ENCODE measurements at regions not wholly inside any gene's neighbourhood (a gene's known extent, or its start where the extent isn't known, plus 50 kb on each side); places are given as distances from the start of the nearest gene placed in this dataset.
"Not testable (repeated sequence)": the region's sequence is repeated elsewhere in the genome, so short reads cannot be mapped to it uniquely, and the experiment has no call there.

DNA sequence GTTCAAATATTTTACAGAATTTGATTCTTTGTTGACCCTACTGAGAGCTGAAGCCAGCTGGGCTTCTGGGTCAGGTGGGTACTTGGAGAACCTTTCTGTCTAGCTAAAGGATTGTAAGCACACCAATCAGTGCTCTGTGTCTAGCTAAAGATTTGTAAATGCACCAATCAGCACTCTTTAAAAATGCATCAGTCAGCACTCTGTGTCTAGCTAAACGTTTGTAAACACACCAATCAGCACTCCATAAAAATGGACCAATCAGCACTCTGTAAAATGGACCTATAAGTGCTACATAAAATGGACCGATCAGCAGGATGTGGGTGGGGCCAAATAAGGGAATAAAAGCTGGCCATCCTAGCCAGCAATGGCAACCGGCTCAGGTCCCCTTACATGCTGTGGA is 76.4 kb upstream of the TMSB4Y start:
- H3K9me3 ChIP-seq (ENCODE audit: control insufficient read depth, low read length); H3K27ac ChIP-seq (ENCODE audit: low read length); ATAC-seq; H3K4me1 ChIP-seq (ENCODE audit: control insufficient read depth, insufficient read depth, low read length); intact Hi-C loops (cut with DNase I); H3K4me3 ChIP-seq (ENCODE audit: low read length); H3K27me3 ChIP-seq (ENCODE audit: control insufficient read depth, insufficient read depth); DNase-seq: not testable (repeated sequence)
- 79% methylated on average over 3 of the region's 3 CpGs for WGBS

DNA sequence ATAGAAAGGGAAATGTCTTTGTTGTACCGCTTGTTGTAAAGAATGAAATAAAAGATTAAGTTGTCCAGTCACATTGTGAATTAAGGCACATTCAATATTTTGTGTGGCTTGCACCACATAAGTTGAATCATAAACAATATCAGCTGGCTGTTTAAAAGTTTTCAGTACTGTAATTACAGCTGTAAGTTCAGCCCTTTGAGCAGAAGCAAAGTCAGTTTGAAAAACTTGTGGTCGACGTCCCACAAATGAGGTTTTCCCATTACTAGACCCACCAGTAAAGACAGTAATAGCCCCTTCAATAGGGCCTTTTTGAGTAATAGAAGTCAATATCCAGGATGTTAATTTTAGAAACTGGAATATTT is 87.8 kb upstream of the TMSB4Y start:
- H3K27me3 ChIP-seq (ENCODE audit: control insufficient read depth, insufficient read depth), result no peaks in the 10 kb centered on the region
- 68% methylated on average over 3 of the region's 3 CpGs for WGBS
- DNase-seq (no peak), ATAC-seq (no peak)
- intact Hi-C loops (cut with DNase I), result no loop called here
- H3K4me1 ChIP-seq (ENCODE audit: control insufficient read depth, insufficient read depth, low read length), result no peaks in the 10 kb centered on the region
- no peak overlapping the region for H3K27ac ChIP-seq (ENCODE audit: low read length)
- no peaks in the 10 kb centered on the region for H3K9me3 ChIP-seq (ENCODE audit: control insufficient read depth, low read length)
- no peak overlapping the region for H3K4me3 ChIP-seq (ENCODE audit: low read length)

DNA sequence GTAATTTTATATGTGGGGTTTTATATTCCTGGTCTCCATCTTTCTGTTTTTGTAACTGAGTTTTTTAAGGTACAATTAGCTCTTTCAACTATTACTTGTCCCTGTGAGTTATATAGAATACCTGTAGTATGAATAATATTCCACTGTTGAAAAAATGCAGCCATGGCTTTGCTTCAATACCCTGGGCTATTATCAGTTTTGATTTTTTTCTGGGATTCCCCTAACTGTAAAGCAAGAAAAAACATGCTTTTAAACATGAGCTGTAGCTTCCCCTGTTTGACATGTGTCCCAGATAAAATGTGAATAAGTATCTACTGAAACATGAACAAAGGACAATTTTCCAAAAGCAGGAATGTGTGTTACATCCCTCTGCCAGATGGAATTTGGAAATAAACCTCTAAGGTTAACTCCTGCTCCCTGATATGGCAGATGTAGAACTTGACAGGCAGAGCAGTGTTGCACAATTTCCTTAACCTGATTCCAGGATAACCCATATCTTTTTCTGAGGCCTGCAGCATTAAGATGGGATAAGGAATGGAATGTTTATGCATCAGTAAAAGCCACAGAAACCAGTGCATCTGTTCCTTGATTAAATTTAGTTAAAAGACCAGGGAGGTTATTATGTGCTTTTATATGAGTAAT is 88.3 kb upstream of the TMSB4Y start:
- Histone ChIP-seq H3K4me3 (ENCODE audit: low read length) (no peak overlapping the region), H3K9me3 (ENCODE audit: control insufficient read depth, low read length) (no peaks in the 10 kb centered on the region), H3K4me1 (ENCODE audit: control insufficient read depth, insufficient read depth, low read length) (no peaks in the 10 kb centered on the region), H3K27ac (ENCODE audit: low read length) (no peak overlapping the region), H3K27me3 (ENCODE audit: control insufficient read depth, insufficient read depth) (no peaks in the 10 kb centered on the region)
- DNase-seq (no peak), ATAC-seq (no peak)
- intact Hi-C loops (cut with DNase I), result no loop called here

DNA sequence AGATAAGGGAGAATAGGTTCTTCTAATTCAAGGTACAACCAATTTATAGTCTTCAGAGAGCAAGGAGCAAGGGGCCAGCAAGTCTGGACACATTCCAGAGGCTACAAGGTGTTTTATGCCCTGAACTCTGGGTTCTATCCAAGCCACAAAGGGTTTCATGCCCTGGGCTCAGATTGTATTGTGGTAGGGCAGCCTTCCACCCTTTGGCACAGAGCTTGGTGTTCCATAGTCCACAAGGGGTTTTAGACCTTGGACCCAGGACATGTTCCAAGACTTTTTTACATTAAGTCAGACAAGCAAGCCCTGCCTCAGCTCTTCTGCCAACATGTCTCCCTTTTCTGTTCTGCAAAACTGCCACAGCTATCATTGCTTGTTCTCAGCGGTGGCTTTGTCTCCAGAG is 90.8 kb upstream of the TMSB4Y start:
- Histone ChIP-seq H3K27me3 (ENCODE audit: control insufficient read depth, insufficient read depth) (no peaks in the 10 kb centered on the region), H3K9me3 (ENCODE audit: control insufficient read depth, low read length) (no peaks in the 10 kb centered on the region), H3K4me1 (ENCODE audit: control insufficient read depth, insufficient read depth, low read length) (no peaks in the 10 kb centered on the region), H3K27ac (ENCODE audit: low read length) (no peak overlapping the region), H3K4me3 (ENCODE audit: low read length) (no peak overlapping the region)
- DNase-seq (no peak), ATAC-seq (no peak)
- 95% methylated on average over 1 of the region's 1 CpG for WGBS
- intact Hi-C loops (cut with DNase I), result no loop called here

DNA sequence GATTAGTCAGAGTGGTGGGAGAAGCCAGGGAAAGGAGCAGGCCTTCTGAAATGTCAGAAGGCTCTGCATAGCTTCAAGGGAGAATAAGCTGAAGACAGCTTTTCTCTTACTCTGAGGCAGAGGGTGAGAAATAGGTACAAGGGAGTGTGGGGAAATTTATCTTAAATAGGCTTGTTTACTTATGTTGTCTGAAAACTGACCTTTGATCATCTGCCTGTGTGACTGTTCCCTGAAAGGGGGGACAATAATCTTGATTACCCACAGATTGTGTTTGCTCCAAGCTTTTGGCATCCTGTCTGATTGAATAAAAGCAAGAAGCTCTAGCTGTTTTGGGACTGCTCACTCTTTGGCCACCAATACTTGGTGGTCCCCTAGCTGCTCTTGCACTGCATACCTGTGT is 91.7 kb upstream of the TMSB4Y start:
- no peaks in the 10 kb centered on the region for H3K27me3 ChIP-seq (ENCODE audit: control insufficient read depth, insufficient read depth)
- no peak overlapping the region for H3K4me3 ChIP-seq (ENCODE audit: low read length)
- no peak for DNase-seq
- H3K9me3 ChIP-seq (ENCODE audit: control insufficient read depth, low read length), result no peaks in the 10 kb centered on the region
- intact Hi-C loops (cut with DNase I), result no loop called here
- no peaks in the 10 kb centered on the region for H3K4me1 ChIP-seq (ENCODE audit: control insufficient read depth, insufficient read depth, low read length)
- no peak for ATAC-seq
- no peak overlapping the region for H3K27ac ChIP-seq (ENCODE audit: low read length)

DNA sequence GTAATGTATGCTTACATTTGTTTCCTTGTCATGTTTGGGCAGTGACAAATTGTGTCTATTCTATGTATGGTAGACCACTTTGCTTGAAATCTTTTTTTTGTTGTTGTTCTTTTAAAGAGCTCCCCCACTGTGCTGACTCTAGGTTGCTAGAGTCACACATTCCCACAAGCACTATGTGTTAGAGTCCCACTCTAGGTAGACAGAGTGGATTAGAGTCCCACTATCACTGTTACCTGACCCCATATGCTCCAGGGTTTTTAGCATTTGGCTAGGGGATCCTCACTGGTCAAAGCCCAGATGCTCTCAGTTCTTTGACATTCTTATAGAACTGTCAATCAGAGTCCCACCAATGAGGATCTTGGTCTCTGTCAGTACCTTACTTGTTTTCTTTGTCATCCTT is 111.2 kb upstream of the TMSB4Y start:
- H3K27ac ChIP-seq (ENCODE audit: low read length), result no peak overlapping the region
- no peaks in the 10 kb centered on the region for H3K9me3 ChIP-seq (ENCODE audit: control insufficient read depth, low read length)
- intact Hi-C loops (cut with DNase I), result no loop called here
- DNase-seq (no peak), ATAC-seq (no peak)
- no peak overlapping the region for H3K4me3 ChIP-seq (ENCODE audit: low read length)
- H3K4me1 ChIP-seq (ENCODE audit: control insufficient read depth, insufficient read depth, low read length), result no peaks in the 10 kb centered on the region
- no peaks in the 10 kb centered on the region for H3K27me3 ChIP-seq (ENCODE audit: control insufficient read depth, insufficient read depth)

DNA sequence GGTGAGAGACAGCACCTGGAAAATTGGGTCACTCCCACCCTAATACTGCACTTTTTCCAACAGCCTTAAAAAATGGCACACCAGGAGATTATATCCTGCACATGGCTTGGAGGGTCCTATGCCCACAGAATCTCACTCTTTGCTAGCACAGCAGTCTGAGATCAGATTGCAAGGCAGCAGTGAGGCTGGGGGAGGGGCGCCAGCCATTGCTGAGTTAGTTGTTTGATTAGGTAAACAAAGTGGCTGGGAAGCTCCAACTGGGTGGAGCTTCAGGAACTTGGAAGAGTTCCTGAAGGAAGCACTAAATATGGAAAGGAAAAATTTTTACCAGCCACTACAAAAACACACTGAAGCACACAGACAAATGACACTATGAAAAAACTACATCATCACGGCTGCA is 91.1 kb upstream of the UTY start:
- H3K9me3 ChIP-seq (ENCODE audit: control insufficient read depth, low read length); H3K4me3 ChIP-seq (ENCODE audit: low read length); intact Hi-C loops (cut with DNase I); H3K27ac ChIP-seq (ENCODE audit: low read length); H3K27me3 ChIP-seq (ENCODE audit: control insufficient read depth, insufficient read depth); H3K4me1 ChIP-seq (ENCODE audit: control insufficient read depth, insufficient read depth, low read length); ATAC-seq: not testable (repeated sequence)
- DNase-seq, result peak in 1 of 3 donors; percentile 7
- 87% methylated on average over 2 of the region's 2 CpGs for WGBS

DNA sequence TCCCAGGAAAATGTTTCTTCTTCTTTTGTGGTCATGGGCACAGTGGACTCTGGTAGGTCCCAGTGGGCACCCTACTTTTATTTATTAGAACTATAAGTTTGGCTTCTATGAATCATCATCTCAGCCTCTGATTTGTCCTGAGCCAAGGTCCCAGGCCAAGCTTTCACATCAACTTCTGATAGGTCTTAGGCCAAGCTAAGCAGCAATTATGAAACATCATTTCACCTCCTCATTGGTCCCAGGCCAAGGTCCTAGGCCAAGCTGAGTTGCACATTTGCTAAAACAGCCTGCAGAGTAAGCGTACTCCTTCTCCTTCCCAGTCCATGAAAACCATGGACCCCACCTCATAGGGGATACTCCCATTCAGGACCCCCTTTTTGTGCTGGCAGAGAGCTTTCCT is 87.4 kb upstream of the UTY start:
- no peaks in the 10 kb centered on the region for H3K9me3 ChIP-seq (ENCODE audit: control insufficient read depth, low read length)
- no peak for ATAC-seq
- no peak overlapping the region for H3K4me3 ChIP-seq (ENCODE audit: low read length)
- intact Hi-C loops (cut with DNase I), result no loop called here
- H3K27ac ChIP-seq (ENCODE audit: low read length), result no peak overlapping the region
- H3K4me1 ChIP-seq (ENCODE audit: control insufficient read depth, insufficient read depth, low read length), result no peaks in the 10 kb centered on the region
- no peaks in the 10 kb centered on the region for H3K27me3 ChIP-seq (ENCODE audit: control insufficient read depth, insufficient read depth)
- no peak for DNase-seq
- WGBS, result 74% methylated on average over 1 of the region's 1 CpG

DNA sequence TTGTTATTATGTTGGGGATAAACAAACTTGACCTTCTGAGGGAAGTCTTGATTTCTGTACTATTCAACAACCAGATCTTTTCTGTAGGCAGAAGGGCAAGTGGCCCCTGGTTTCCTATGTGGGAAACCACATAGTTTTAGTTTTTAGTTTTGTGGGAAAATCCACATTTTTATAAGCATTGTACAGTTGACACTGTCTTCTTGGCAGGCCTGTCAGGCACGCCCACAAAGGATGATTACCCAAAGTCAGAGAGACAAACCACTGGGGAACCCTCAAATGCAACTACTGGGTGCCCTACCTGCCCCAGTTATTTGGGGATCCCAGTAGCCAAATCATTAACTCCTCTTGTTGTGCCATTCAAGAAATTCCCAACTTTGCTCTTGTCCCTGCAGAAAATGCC is 75.1 kb upstream of the UTY start:
- WGBS, result 65% methylated on average over 1 of the region's 1 CpG
- Histone ChIP-seq H3K4me3 (ENCODE audit: low read length) (no peak overlapping the region), H3K4me1 (ENCODE audit: control insufficient read depth, insufficient read depth, low read length) (no peaks in the 10 kb centered on the region), H3K27me3 (ENCODE audit: control insufficient read depth, insufficient read depth) (no peaks in the 10 kb centered on the region), H3K27ac (ENCODE audit: low read length) (no peak overlapping the region), H3K9me3 (ENCODE audit: control insufficient read depth, low read length) (no peaks in the 10 kb centered on the region)
- intact Hi-C loops (cut with DNase I), result no loop called here
- no peak for ATAC-seq
- DNase-seq, result no peak

DNA sequence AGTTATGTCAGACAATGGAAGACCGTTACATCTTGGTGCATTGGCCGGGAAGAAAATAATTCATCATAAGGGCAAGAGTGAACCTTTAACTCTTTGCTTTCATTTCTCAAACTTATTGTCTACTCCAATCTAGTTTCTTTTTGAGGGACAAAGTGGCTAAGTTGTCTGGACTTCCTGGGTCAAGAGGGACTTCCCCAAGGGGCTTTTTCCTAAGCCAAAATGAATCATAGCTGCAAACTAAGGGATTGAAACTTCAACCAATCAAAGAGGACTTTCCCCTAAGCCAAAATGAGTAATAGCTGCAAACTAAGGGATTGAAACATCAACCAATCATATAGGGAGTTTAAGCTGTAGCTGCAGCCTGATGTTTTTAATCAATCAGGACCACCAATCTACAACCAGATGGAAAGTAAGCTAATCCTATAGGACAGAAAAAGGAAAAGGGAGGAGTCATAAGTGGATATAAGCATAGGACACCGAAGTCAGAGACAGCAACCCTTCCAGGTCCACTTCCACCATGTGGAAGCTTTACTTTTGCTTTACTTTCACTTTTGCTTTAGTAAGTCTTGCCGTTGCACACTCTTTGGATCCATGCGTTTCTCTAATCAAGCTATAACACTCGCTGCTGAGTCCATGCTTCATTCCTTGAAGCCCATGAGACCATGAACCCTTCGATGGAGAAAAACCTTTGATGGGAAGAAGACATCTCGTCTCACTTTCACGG is 72.7 kb upstream of the UTY start:
- Histone ChIP-seq H3K4me1 (ENCODE audit: control insufficient read depth, insufficient read depth, low read length) (no peaks in the 10 kb centered on the region), H3K27me3 (ENCODE audit: control insufficient read depth, insufficient read depth) (no peaks in the 10 kb centered on the region), H3K27ac (ENCODE audit: low read length) (no peak overlapping the region), H3K4me3 (ENCODE audit: low read length) (no peak overlapping the region), H3K9me3 (ENCODE audit: control insufficient read depth, low read length) (no peaks in the 10 kb centered on the region)
- no peak for DNase-seq
- intact Hi-C loops (cut with DNase I), result no loop called here
- 77% methylated on average over 9 of the region's 9 CpGs for WGBS
- no peak for ATAC-seq

DNA sequence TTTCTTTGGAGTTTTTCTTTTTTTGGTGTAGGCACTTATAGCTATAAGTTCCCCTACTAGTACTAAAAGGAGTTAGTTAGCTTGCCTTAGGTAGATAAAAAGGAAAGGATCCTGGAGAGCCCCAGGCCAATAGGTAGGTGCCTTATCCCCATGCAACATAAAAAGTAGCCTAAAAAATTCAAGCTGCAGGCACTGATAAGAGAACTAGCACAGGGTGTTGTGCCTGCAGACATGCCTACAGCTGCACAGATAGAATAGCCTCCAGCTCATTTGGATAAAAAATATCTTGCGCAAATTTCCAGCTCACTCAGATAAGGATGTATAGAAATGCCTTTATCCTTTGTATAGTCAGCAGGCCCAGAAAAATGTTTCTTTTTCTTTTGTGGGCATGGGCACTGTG is 71.4 kb upstream of the UTY start:
- H3K4me1 ChIP-seq (ENCODE audit: control insufficient read depth, insufficient read depth, low read length), result no peaks in the 10 kb centered on the region
- WGBS, result 74% methylated on average over 1 of the region's 1 CpG

DNA sequence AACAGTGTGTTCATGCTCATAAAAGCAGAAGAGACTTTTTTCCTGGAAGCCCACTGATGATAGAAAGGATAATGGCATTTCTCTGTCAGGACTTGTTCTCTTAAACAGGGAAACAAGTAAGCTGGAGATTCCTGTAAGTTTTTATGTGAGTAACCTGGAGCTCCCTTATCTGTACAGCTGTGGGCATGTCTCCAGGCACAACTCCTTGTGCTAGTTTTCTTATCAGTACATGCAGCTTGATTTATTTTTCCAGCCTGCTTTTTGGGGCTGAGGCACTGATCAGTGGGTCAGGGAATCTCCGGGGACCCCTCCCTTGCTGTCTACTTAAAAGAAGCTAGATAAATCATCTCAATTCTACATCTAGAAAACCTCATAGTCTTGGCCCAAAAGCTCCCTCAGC is 64.7 kb upstream of the UTY start:
- no peak overlapping the region for H3K4me3 ChIP-seq (ENCODE audit: low read length)
- DNase-seq (no peak), ATAC-seq (no peak)
- no peaks in the 10 kb centered on the region for H3K9me3 ChIP-seq (ENCODE audit: control insufficient read depth, low read length)
- 10% methylated on average over 1 of the region's 1 CpG for WGBS
- no peaks in the 10 kb centered on the region for H3K4me1 ChIP-seq (ENCODE audit: control insufficient read depth, insufficient read depth, low read length)
- H3K27ac ChIP-seq (ENCODE audit: low read length), result no peak overlapping the region
- intact Hi-C loops (cut with DNase I), result no loop called here
- no peaks in the 10 kb centered on the region for H3K27me3 ChIP-seq (ENCODE audit: control insufficient read depth, insufficient read depth)

More for the DNA sequence above, 71.4 kb upstream of the UTY start:
- intact Hi-C loops (cut with DNase I), result no loop called here
- DNase-seq (no peak), ATAC-seq (no peak)
- Histone ChIP-seq H3K9me3 (ENCODE audit: control insufficient read depth, low read length) (no peaks in the 10 kb centered on the region), H3K27me3 (ENCODE audit: control insufficient read depth, insufficient read depth) (no peaks in the 10 kb centered on the region), H3K4me3 (ENCODE audit: low read length) (no peak overlapping the region), H3K27ac (ENCODE audit: low read length) (no peak overlapping the region)

Measured in right cardiac atrium (tissue), 5 donors.